ENCODE measurements at regions not wholly inside any gene's neighbourhood (a gene's known extent, or its start where the extent isn't known, plus 50 kb on each side); places are given as distances from the start of the nearest gene placed in this dataset.

- TF ChIP-seq CTCF (conservative IDR thresholded peaks at IDR 0.05) = no peak
- TF ChIP-seq ZFX (IDR thresholded peaks at IDR 0.05) = no peak
- no peak overlapping the region for H3K27ac ChIP-seq
Measured at GRCh38 chr4:96913441-96914080, 1073.7 kb downstream of the PDHA2 start.

GRCh38 chr4:96916711-96917110 lies 1076.8 kb downstream of the PDHA2 start:
- TF ChIP-seq ZFX (IDR thresholded peaks at IDR 0.05) = no peak
- TF ChIP-seq CTCF (conservative IDR thresholded peaks at IDR 0.05) = no peak
- H3K27ac ChIP-seq = no peak overlapping the region

GRCh38 chr4:96936886-96937285 lies 1097.0 kb downstream of the PDHA2 start:
- TF ChIP-seq ZFX (IDR thresholded peaks at IDR 0.05) (no peak), CTCF (conservative IDR thresholded peaks at IDR 0.05) (no peak)

GRCh38 chr4:96946552-96946951 lies 1106.7 kb downstream of the PDHA2 start:
- TF ChIP-seq CTCF (conservative IDR thresholded peaks at IDR 0.05) = no peak
- no peak for TF ChIP-seq ZFX (IDR thresholded peaks at IDR 0.05)
- no peak overlapping the region for H3K27ac ChIP-seq

More at GRCh38 chr4:96936886-96937285, 1097.0 kb downstream of the PDHA2 start:
- H3K27ac ChIP-seq = no peak overlapping the region

GRCh38 chr4:96952610-96953009 lies 1112.7 kb downstream of the PDHA2 start:
- TF ChIP-seq ZFX (IDR thresholded peaks at IDR 0.05) = no peak
- no peak for TF ChIP-seq CTCF (conservative IDR thresholded peaks at IDR 0.05)
- H3K27ac ChIP-seq = no peak overlapping the region

- H3K27ac ChIP-seq = no peak overlapping the region
- TF ChIP-seq CTCF (conservative IDR thresholded peaks at IDR 0.05) = no peak
- no peak for TF ChIP-seq ZFX (IDR thresholded peaks at IDR 0.05)
Measured at GRCh38 chr4:96955226-96955625, 1115.3 kb downstream of the PDHA2 start.

GRCh38 chr4:96955691-96956090 lies 1115.8 kb downstream of the PDHA2 start:
- TF ChIP-seq CTCF (conservative IDR thresholded peaks at IDR 0.05) = no peak
- TF ChIP-seq ZFX (IDR thresholded peaks at IDR 0.05) = no peak
- H3K27ac ChIP-seq = no peak overlapping the region
